ENCODE measurements at regions not wholly inside any gene's neighbourhood (a gene's known extent, or its start where the extent isn't known, plus 50 kb on each side); places are given as distances from the start of the nearest gene placed in this dataset.

DNA sequence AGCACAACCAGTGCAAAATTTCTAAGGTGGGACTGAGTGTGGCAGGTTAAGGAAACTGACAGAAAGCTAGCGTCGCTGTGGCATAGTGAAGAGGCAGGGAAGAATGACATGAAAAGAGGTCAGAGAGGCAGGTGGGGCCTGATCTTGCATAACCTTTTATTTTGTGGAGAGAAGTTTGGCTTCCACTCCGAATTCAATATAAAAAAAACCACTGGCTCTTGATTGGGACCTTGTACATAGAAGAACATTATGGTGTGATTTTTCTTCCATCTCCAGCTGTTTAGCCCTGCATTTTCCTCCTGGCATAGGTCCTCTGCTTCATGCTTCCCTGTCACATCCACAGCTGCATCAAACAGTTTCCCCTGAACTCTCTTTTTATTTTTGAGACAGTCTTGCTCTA is 170.5 kb upstream of the MEOX2 start:
- WGBS (ENCODE audit: insufficient coverage) = no CpG with 5 or more reads among the region's 3 CpGs
- Mint-ChIP-seq H3K27ac (no peak overlapping the region), H3K27me3 (no peaks in the 10 kb centered on the region), H3K4me3 (no peak overlapping the region), H3K4me1 (no peaks in the 10 kb centered on the region), H3K9me3 (peaks cover 5 to 11% (median 11%) of the 10 kb centered on the region in 3 donors), H3K36me3 (no peaks in the 10 kb centered on the region)
- H3K36me3 ChIP-seq (ENCODE audit: control insufficient read depth in 2 of 2, extremely low read depth in 1 of 2, insufficient read depth in 1 of 2, low read length in 1 of 2) = no peaks in the 10 kb centered on the region
- ATAC-seq (replicated peaks in 1 of 4) = no peak
- no peaks in the 10 kb centered on the region for H3K27me3 ChIP-seq (replicated peaks in 1 of 2; ENCODE audit: control insufficient read depth in 2 of 2, extremely low read depth in 1 of 2, insufficient read depth in 2 of 2, low read length in 1 of 2)
- no peak overlapping the region for H3K27ac ChIP-seq (ENCODE audit: low read length)
- DNase-seq = no peak
- POLR2A ChIA-PET = interaction anchor here in 1 of 2 donors (0.6 kb wide), 1 partner anchor 80 kb away, joined by 3 read pairs; no protein-coding TSS in a partner anchor
- H3K4me1 ChIP-seq (ENCODE audit: control insufficient read depth in 1 of 2, extremely low read depth in 1 of 2, insufficient read depth in 2 of 2, low read length in 2 of 2) = no peaks in the 10 kb centered on the region
- H3K9me3 ChIP-seq = no peaks in the 10 kb centered on the region
- CTCF ChIA-PET = no interaction called here
- H3K4me3 ChIP-seq (ENCODE audit: control insufficient read depth in 1 of 2, extremely low read depth in 1 of 2, low read length in 1 of 2) = no peak overlapping the region

DNA sequence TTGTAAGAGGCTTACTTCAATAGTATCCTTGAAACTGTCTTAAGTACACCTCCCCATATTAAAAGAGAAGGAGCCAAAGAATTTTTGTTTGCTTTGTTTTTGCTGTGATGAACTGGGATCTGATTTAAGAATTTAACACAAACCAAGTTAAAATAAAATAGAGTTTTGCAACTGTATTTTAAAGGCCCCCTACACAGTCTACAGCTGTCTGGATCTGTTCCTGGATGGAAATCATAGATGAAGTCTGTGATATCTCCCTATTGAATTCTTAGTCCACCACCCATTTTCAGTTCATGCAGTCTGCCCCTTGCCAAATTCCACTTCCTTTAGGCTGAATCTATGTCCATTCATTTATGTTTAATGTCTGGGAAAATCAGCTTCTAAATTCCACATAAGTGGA is 169.8 kb upstream of the MEOX2 start:
- DNase-seq = no peak
- Mint-ChIP-seq H3K9me3 (peaks cover 8 to 11% (median 11%) of the 10 kb centered on the region in 3 donors), H3K36me3 (no peaks in the 10 kb centered on the region), H3K27me3 (no peaks in the 10 kb centered on the region), H3K27ac (no peak overlapping the region), H3K4me1 (no peaks in the 10 kb centered on the region), H3K4me3 (no peak overlapping the region)
- Histone ChIP-seq H3K27ac (ENCODE audit: low read length) (no peak overlapping the region), H3K4me3 (ENCODE audit: control insufficient read depth in 1 of 2, extremely low read depth in 1 of 2, low read length in 1 of 2) (no peak overlapping the region), H3K4me1 (ENCODE audit: control insufficient read depth in 1 of 2, extremely low read depth in 1 of 2, insufficient read depth in 2 of 2, low read length in 2 of 2) (no peaks in the 10 kb centered on the region), H3K27me3 (replicated peaks in 1 of 2; ENCODE audit: control insufficient read depth in 2 of 2, extremely low read depth in 1 of 2, insufficient read depth in 2 of 2, low read length in 1 of 2) (no peaks in the 10 kb centered on the region), H3K9me3 (no peaks in the 10 kb centered on the region), H3K36me3 (ENCODE audit: control insufficient read depth in 2 of 2, extremely low read depth in 1 of 2, insufficient read depth in 1 of 2, low read length in 1 of 2) (no peaks in the 10 kb centered on the region)
- ChIA-PET POLR2A (no interaction called here), CTCF (no interaction called here)
- no peak for ATAC-seq (replicated peaks in 1 of 4)

DNA sequence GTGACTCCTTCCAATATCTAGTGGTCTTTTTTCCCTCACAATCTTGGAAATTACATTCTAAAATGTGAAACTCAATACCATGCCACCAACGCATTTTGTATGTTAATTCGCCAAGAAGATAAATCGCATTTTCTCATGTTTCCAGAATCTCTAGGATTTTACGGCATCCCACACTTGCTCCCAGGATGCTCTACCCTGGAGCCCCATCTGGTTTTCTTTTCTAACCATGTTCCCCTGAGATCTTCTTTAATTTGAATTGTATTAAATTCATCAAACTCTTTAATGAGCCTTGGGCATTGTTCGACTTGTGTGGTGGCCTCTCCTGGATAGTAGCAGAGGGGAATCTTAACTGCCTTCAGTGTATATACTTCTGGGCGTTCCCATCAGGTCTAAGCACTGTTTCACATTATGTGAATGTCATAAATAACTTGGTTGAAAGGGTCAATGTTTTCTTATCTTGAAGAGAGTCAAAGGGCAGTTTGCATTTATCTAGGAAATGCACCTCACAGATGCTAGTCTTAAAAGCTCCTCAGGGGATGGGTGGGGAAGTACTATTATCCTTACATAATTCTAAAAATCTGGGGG is 169.1 kb upstream of the MEOX2 start:
- Mint-ChIP-seq H3K4me3 (no peak overlapping the region), H3K36me3 (no peaks in the 10 kb centered on the region), H3K27me3 (no peaks in the 10 kb centered on the region), H3K27ac (no peak overlapping the region), H3K9me3 (peaks cover 8 to 11% (median 11%) of the 10 kb centered on the region in 3 donors), H3K4me1 (no peaks in the 10 kb centered on the region)
- H3K27me3 ChIP-seq (replicated peaks in 1 of 2; ENCODE audit: control insufficient read depth in 2 of 2, extremely low read depth in 1 of 2, insufficient read depth in 2 of 2, low read length in 1 of 2) = no peaks in the 10 kb centered on the region
- H3K4me1 ChIP-seq (ENCODE audit: control insufficient read depth in 1 of 2, extremely low read depth in 1 of 2, insufficient read depth in 2 of 2, low read length in 2 of 2) = no peaks in the 10 kb centered on the region
- no peak overlapping the region for H3K27ac ChIP-seq (ENCODE audit: low read length)
- WGBS (ENCODE audit: insufficient coverage) = 90% methylated on average over 2 of the region's 6 CpGs
- H3K4me3 ChIP-seq (ENCODE audit: control insufficient read depth in 1 of 2, extremely low read depth in 1 of 2, low read length in 1 of 2) = no peak overlapping the region
- H3K9me3 ChIP-seq = no peaks in the 10 kb centered on the region
- DNase-seq (no peak), ATAC-seq (replicated peaks in 1 of 4) (no peak)
- ChIA-PET POLR2A (no interaction called here), CTCF (no interaction called here)
- H3K36me3 ChIP-seq (ENCODE audit: control insufficient read depth in 2 of 2, extremely low read depth in 1 of 2, insufficient read depth in 1 of 2, low read length in 1 of 2) = no peaks in the 10 kb centered on the region

DNA sequence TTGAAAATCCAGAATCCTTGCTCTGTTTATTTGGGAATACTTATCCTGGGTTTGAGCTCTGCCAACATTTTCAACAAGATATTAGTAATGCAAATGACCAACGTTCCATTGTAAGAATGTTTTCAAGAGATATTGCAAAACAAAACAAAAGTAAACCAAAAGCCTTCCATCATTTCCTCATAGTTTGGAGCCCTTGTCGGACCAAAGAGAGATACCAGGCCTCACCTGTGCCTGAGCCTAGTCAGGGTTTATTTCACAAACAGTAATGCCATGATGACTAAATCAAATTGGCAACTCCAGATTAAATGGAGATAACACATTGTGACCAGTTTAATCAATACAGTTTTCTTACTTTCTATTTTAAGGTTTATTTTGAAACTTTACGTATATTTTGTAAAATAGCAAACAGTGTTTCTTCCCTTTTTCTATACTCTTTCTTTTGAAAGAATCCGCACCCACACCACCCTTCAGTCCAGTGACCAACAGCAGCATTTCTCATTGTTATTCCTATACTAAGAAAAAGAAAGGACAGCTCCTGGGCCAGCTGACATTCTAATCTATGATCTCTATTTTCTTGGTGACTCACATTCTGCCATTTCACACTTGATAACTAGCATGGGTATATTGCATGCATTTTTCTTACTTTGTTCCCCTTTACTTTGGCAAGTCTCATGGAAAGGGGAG is 168.5 kb upstream of the MEOX2 start:
- no peaks in the 10 kb centered on the region for H3K27me3 Mint-ChIP-seq
- Histone ChIP-seq H3K36me3 (ENCODE audit: control insufficient read depth in 2 of 2, extremely low read depth in 1 of 2, insufficient read depth in 1 of 2, low read length in 1 of 2) (no peaks in the 10 kb centered on the region), H3K4me1 (ENCODE audit: control insufficient read depth in 1 of 2, extremely low read depth in 1 of 2, insufficient read depth in 2 of 2, low read length in 2 of 2) (no peaks in the 10 kb centered on the region), H3K27ac (ENCODE audit: low read length) (no peak overlapping the region), H3K9me3 (no peaks in the 10 kb centered on the region), H3K27me3 (replicated peaks in 1 of 2; ENCODE audit: control insufficient read depth in 2 of 2, extremely low read depth in 1 of 2, insufficient read depth in 2 of 2, low read length in 1 of 2) (no peaks in the 10 kb centered on the region), H3K4me3 (ENCODE audit: control insufficient read depth in 1 of 2, extremely low read depth in 1 of 2, low read length in 1 of 2) (no peak overlapping the region)
- peaks cover 8 to 11% (median 11%) of the 10 kb centered on the region in 3 donors for H3K9me3 Mint-ChIP-seq
- no peaks in the 10 kb centered on the region for H3K4me1 Mint-ChIP-seq
- POLR2A ChIA-PET = no interaction called here
- no peak overlapping the region for H3K4me3 Mint-ChIP-seq
- 83% methylated on average over 2 of the region's 4 CpGs for WGBS (ENCODE audit: insufficient coverage)
- H3K27ac Mint-ChIP-seq = no peak overlapping the region
- CTCF ChIA-PET = no interaction called here
- no peak for ATAC-seq (replicated peaks in 1 of 4)
- no peaks in the 10 kb centered on the region for H3K36me3 Mint-ChIP-seq
- no peak for DNase-seq

DNA sequence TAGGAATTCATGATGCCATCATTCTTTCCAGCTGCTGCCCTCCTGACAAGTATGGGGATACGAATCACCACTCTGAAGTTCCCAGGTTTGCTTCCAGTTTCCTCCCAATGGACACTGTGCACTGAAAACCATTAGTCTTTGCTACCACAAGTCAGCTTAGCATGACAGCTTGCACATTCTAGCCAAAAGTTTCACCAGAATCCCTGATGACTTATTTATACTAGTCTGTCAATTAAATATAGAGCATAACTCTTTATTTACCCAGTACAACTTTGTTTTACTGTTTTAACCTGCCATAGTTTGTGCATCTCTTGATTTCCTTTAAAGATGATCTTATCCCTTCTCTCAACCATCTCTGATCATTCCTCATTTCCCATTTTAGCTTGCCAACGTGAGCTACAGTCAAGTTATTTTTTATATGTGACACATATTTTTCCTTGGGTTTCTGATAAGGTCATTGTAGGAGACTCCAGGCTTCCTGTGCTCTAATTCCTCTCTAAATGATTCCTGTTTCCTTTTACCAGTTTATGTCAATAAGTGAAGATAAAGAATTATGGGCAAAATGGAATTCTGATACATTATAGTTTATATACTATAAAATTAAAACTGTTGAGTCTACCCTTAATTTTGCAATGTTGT is 167.5 kb upstream of the MEOX2 start:
- POLR2A ChIA-PET = no interaction called here
- Mint-ChIP-seq H3K4me3 (no peak overlapping the region), H3K36me3 (no peaks in the 10 kb centered on the region), H3K9me3 (peaks cover 2 to 6% (median 3%) of the 10 kb centered on the region in 3 donors), H3K27me3 (no peaks in the 10 kb centered on the region), H3K27ac (no peak overlapping the region), H3K4me1 (no peaks in the 10 kb centered on the region)
- Histone ChIP-seq H3K36me3 (ENCODE audit: control insufficient read depth in 2 of 2, extremely low read depth in 1 of 2, insufficient read depth in 1 of 2, low read length in 1 of 2) (no peaks in the 10 kb centered on the region), H3K27ac (ENCODE audit: low read length) (no peak overlapping the region), H3K9me3 (no peaks in the 10 kb centered on the region), H3K4me3 (ENCODE audit: control insufficient read depth in 1 of 2, extremely low read depth in 1 of 2, low read length in 1 of 2) (no peak overlapping the region), H3K4me1 (ENCODE audit: control insufficient read depth in 1 of 2, extremely low read depth in 1 of 2, insufficient read depth in 2 of 2, low read length in 2 of 2) (no peaks in the 10 kb centered on the region), H3K27me3 (replicated peaks in 1 of 2; ENCODE audit: control insufficient read depth in 2 of 2, extremely low read depth in 1 of 2, insufficient read depth in 2 of 2, low read length in 1 of 2) (no peaks in the 10 kb centered on the region)
- 80% methylated on average over 1 of the region's 2 CpGs for WGBS (ENCODE audit: insufficient coverage)
- CTCF ChIA-PET = no interaction called here
- ATAC-seq (replicated peaks in 1 of 4) = no peak
- no peak for DNase-seq

DNA sequence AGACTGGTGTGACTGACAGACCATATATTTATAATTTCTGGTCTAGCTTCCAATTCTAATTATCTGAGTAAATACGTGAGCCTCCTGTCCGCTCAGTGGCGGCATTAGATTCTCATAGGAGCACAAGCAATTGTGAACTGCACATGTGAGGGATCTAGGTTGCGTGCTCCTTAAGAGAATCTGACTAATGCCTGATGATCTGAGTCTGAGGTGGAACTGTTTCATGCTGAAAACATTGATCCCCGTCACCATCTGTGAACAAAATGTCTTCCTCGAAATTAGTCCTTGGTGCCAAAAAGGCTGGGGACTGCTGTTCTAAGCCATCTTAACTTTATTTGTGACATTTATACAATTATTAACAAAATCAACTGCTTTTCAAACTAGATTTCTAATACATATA is 164.7 kb upstream of the MEOX2 start:
- no peak overlapping the region for H3K4me3 Mint-ChIP-seq
- H3K36me3 Mint-ChIP-seq = no peaks in the 10 kb centered on the region
- H3K27me3 Mint-ChIP-seq = no peaks in the 10 kb centered on the region
- Histone ChIP-seq H3K4me3 (ENCODE audit: control insufficient read depth in 1 of 2, extremely low read depth in 1 of 2, low read length in 1 of 2) (no peak overlapping the region), H3K9me3 (no peaks in the 10 kb centered on the region), H3K27me3 (replicated peaks in 1 of 2; ENCODE audit: control insufficient read depth in 2 of 2, extremely low read depth in 1 of 2, insufficient read depth in 2 of 2, low read length in 1 of 2) (no peaks in the 10 kb centered on the region), H3K4me1 (ENCODE audit: control insufficient read depth in 1 of 2, extremely low read depth in 1 of 2, insufficient read depth in 2 of 2, low read length in 2 of 2) (no peaks in the 10 kb centered on the region), H3K27ac (ENCODE audit: low read length) (no peak overlapping the region), H3K36me3 (ENCODE audit: control insufficient read depth in 2 of 2, extremely low read depth in 1 of 2, insufficient read depth in 1 of 2, low read length in 1 of 2) (no peaks in the 10 kb centered on the region)
- ATAC-seq (replicated peaks in 1 of 4) = no peak
- peaks cover 2 to 6% (median 3%) of the 10 kb centered on the region in 3 donors for H3K9me3 Mint-ChIP-seq
- CTCF ChIA-PET = no interaction called here
- WGBS (ENCODE audit: insufficient coverage) = 79% methylated on average over 4 of the region's 6 CpGs
- no peaks in the 10 kb centered on the region for H3K4me1 Mint-ChIP-seq
- POLR2A ChIA-PET = no interaction called here
- no peak overlapping the region for H3K27ac Mint-ChIP-seq
- no peak for DNase-seq
